ENCODE measurements at regions not wholly inside any gene's neighbourhood (a gene's known extent, or its start where the extent isn't known, plus 50 kb on each side); places are given as distances from the start of the nearest gene placed in this dataset.

- TF ChIP-seq POLR2A (IDR thresholded peaks at IDR 0.05): no peak
- TF ChIP-seq CTCF (IDR thresholded peaks at IDR 0.05): no peak
- DNase-seq (ENCODE audit: low spot score in 2 of 2): no peak
- intact Hi-C loops (cut with DNase I; ENCODE audit: low total_unique reads): no loop called here
- 72 to 74% methylated on average over 7 of the region's 7 CpGs for WGBS, 2 donors
- H3K4me3 ChIP-seq (ENCODE audit: low read depth, poor library complexity, severe bottlenecking): no peak overlapping the region
These were observed 131.1 kb downstream of the TBXT start for GRCh38 chr6:166036316-166037095.

- TF ChIP-seq CTCF (IDR thresholded peaks at IDR 0.05) (no peak), POLR2A (IDR thresholded peaks at IDR 0.05) (no peak)
- no peak for DNase-seq (ENCODE audit: low spot score in 2 of 2)
- 57 to 59% methylated on average over 9 of the region's 9 CpGs for WGBS, 2 donors
- H3K4me3 ChIP-seq (ENCODE audit: low read depth, poor library complexity, severe bottlenecking): no peak overlapping the region
- intact Hi-C loops (cut with DNase I; ENCODE audit: low total_unique reads): no loop called here
These were observed 135.1 kb downstream of the TBXT start for GRCh38 chr6:166032366-166033200.

- 67 to 88% methylated on average over 1 of the region's 1 CpG for WGBS, 2 donors
- TF ChIP-seq POLR2A (IDR thresholded peaks at IDR 0.05): no peak
- TF ChIP-seq CTCF (IDR thresholded peaks at IDR 0.05): no peak
- no peak overlapping the region for H3K4me3 ChIP-seq (ENCODE audit: low read depth, poor library complexity, severe bottlenecking)
- intact Hi-C loops (cut with DNase I; ENCODE audit: low total_unique reads): no loop called here
- DNase-seq (ENCODE audit: low spot score in 2 of 2): no peak
These were observed 136.4 kb downstream of the TBXT start for GRCh38 chr6:166031275-166031674.

- 35 to 44% methylated on average over 3 of the region's 3 CpGs for WGBS, 2 donors
- intact Hi-C loops (cut with DNase I; ENCODE audit: low total_unique reads): no loop called here
- no peak for TF ChIP-seq CTCF (IDR thresholded peaks at IDR 0.05)
- no peak overlapping the region for H3K4me3 ChIP-seq (ENCODE audit: low read depth, poor library complexity, severe bottlenecking)
- no peak for DNase-seq (ENCODE audit: low spot score in 2 of 2)
These were observed 138.1 kb downstream of the TBXT start for GRCh38 chr6:166029506-166029905.

GRCh38 chr6:166027761-166028160, 139.9 kb downstream of the TBXT start:
- TF ChIP-seq POLR2A (IDR thresholded peaks at IDR 0.05): no peak
- no peak for TF ChIP-seq CTCF (IDR thresholded peaks at IDR 0.05)
- H3K4me3 ChIP-seq (ENCODE audit: low read depth, poor library complexity, severe bottlenecking): no peak overlapping the region
- WGBS, 2 donors: 60 to 61% methylated on average over 3 of the region's 3 CpGs
- DNase-seq (ENCODE audit: low spot score in 2 of 2): no peak
- intact Hi-C loops (cut with DNase I; ENCODE audit: low total_unique reads): no loop called here

Measured in lower leg skin (tissue), 4 donors.